ENCODE measurements at regions not wholly inside any gene's neighbourhood (a gene's known extent, or its start where the extent isn't known, plus 50 kb on each side); places are given as distances from the start of the nearest gene placed in this dataset.

DNA sequence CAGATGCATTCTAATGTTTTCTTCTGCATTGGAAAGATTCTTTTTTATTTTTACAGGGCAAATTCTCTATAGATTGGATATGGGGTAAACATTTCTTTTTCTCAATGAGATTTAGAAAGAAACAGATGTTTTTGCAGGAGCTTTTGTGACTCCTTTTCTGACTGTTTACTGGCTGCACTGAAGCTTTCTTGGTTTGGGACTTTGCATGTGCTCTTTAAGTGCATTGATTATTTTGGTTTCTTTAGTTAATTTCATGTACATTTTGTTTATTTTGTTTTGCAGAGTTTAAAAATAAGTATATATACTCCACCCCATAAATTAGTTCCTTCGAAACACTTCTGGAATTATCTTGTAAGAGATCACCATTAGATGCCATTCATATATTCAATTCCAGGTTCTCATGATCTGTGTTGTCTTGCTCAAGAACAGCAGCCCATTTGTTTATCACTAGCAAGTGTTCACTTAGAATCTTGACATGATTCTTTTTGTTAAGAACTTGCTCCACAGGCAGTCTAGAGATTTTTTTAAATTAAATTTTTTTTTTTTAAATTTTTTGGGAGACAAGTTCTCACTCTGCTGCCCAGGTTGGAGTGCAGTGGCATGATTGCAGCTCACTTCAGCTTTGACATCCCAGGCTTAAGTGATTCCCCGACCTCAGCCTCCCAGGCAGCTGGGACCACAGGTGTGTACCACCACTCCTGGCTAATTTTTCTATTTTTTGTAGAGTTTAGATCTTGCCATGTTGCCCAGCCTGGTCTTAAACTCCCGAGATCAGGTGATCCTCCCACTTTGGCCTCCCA, 233.7 kb downstream of the MYCN start:
- DNase-seq (ENCODE audit: low spot score) = no peak

DNA sequence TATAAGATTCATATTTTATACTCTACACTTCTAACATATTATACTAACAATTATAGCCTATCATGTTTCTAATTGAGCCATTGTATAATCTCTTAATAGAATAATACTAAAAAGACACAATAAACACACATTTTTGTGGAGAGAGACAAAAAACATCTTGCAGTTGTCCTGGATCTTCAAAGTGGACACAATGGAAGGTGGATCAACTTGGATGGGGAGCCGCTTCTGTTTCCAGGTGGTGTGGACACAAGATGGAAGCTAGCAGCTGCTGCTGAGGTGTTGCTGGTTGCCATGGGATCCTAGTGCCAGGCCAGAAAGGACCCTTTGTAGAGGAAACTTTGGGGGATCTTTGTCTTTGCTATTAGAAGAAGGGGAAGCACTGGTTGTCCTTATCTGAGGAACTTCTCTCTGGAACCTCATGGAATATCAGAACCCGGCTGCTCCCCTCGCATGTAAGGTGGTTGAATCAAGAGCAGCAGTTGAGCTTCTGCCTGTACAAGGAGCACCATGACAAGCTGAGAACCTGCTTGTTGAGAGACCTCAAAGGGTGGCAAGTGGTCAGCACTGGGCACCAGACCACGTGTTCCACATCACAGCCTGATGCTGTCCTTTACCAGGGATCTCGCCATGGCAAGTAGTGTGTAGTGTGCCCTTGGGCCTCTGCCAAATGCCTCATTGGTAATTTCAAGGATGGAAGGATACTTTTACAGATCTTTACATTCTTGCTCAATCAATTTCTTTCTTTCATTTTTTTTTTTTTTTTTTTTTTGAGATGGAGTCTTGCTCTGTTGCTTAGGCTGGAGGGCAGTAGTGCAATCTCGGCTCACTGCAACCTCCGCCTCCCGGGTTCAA, 232.2 kb downstream of the MYCN start:
- no peak for DNase-seq (ENCODE audit: low spot score)

DNA sequence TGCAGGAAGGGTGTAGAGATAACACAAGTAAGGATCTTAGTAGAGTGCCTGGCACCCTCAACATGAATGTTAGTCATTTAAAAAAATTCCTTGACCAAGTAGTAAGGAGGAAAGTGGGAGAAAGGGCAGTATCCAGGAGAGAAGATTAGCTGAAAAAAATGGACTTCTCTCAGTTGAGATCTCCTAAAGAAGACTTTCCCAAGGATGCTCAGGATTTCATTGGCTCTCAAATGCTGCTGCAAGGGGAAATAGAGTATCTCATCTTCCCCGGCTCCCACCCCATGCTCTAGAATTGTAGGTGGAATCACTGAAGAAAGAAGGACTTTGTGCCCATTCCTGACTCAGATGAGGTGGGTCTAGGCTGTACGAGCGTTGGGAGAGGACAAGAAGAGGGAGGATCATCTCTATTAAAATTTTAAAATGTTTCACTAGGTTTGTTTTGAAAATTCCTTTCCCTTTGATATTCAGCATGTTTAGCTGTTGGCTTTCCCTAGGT, 231.1 kb downstream of the MYCN start:
- DNase-seq (ENCODE audit: low spot score) = no peak

DNA sequence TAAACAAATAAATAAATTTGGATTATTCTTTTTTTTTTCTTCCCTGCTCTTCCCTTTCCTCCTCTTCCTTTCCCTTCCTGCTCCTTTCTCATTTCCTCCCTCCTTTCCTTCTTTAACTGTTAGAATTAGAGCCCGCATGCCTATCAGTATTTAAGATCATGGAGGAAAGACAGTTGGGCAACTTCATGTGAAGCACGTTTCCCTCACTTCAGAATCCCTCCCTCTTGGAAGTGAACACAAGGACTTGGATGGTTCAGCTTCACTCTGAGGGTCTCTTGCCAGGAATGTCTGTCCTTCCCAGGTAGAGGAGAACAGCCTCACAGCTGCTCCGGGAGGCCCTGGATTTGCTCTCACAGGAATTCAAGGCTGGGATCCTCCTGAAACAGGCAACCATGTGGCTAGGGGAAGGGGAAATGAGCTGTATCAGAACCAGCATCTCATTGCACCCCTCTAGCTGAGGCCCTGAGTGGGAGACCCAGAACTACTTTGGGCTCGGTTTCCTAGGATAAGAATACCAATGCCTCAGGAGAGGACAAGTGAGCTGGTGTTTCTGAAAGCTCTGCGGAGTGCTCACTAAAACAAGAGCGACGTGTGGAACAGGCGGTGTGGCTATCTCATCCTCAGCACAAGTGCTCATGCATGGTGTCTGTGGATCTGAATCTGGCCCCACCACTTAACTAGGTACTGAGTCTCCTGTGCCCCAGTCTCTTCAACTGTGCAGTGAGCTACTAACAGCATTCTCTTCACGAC, 230.5 kb downstream of the MYCN start:
- DNase-seq (ENCODE audit: low spot score) = no peak

DNA sequence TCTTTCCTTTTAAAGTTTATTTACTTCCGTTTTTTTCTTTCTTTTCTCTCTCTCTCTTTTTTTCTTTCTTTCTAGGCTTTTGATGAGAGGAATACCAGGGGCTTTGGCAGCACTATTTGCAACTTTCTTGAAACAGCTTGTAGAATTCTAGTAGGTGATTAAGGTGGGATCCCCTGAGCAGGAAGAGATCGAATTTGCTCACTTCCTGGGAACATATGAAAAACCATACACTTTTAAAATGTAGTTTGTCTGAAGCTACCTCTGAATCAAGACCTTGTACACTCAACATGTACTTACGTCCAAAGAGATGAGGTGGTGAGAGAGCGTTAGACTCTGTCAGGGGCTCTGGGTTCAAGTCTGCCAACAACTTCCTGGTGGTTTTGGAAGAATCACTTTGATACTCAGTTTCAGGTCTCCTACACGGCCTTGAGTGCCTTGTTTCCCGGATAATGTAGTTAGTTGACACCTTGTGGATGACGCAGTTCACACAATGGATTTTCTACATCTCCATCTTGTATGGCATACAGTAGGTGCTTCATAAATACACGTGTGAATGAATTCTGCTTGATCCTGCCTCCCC, 229.1 kb downstream of the MYCN start:
- DNase-seq (ENCODE audit: low spot score) = no peak

DNA sequence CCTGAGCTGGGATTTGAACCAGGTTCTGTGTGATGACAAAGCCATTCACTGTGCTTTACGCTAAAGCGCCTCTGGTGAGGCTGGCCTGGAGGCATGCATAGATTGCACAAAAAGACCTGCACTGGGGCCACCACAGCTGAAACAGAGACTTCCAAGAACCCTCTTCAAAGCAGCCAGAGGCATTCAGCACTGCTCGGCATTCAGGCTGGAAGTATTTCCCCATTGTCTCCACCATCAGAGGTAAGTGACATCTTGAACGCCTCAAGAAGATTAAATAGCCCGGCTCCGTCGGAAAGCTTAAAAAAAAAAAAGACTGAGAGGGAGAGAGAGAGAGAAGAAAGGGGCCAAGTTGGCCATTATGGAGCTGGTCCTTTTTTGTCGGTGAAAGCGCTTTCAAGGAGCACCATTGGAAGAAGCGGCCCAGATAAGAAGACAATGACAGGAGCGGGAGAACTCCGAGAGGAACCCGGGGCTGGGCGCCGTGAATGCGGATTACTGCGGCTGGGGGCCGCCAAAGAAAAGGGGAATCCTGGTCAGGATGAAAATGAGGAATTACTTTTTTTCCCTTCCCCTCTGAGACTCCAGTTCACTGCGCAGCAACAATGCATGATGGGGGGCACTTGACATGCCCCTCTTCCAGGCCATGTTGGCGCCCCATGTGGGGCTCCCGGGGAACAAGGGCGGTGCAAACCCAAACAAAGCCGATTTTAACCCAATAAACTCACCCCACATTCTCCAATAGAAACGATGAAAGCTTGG, 228.3 kb downstream of the MYCN start:
- DNase-seq (ENCODE audit: low spot score) = no peak

DNA sequence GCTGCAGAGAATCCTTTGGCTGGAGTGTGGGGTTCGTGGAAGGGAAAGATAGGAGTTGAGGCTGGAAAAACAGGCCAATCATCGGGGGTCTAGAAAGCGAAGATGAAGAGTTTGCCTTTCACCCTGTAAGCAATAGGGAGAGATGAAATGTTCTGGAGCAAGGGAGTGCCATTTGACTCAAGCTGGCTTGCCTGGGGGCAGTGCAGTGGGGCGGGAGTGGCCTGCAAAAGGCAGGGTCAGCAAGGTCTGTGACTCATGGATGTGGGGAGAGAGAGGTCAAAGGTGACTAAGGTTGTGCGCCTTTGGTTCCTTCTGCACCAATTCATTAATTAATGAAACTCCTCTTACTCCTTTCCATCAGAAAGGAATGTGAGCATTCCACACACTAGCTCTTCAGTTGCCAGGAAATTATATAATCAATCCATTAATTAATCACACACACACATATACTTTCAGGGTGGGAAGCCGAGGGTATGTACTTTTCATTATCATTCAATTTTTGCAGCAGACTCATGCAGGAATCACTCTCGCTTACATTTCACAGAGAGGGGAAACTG, 227.6 kb downstream of the MYCN start:
- DNase-seq (ENCODE audit: low spot score) = no peak

DNA sequence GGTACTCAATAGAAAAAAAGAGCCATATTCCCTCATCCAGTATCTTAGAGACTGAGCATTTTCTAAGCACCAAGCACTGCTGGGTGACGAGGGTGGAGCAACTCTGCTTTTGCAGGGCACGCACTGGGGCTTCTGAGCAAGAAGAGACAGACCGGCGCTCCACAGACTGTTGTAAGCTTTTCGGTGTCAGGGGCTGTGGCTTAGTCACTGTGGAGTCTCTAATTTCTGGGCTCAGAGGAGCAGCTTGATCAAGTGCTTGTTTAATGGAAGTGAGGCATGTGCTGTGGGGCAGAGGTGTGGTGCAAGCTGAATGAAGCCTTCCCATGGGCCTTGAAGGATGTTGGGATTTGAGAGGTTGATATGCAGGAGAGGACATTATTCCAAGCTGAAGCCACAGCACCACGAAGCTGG, 227.1 kb downstream of the MYCN start:
- no peak for DNase-seq (ENCODE audit: low spot score)

DNA sequence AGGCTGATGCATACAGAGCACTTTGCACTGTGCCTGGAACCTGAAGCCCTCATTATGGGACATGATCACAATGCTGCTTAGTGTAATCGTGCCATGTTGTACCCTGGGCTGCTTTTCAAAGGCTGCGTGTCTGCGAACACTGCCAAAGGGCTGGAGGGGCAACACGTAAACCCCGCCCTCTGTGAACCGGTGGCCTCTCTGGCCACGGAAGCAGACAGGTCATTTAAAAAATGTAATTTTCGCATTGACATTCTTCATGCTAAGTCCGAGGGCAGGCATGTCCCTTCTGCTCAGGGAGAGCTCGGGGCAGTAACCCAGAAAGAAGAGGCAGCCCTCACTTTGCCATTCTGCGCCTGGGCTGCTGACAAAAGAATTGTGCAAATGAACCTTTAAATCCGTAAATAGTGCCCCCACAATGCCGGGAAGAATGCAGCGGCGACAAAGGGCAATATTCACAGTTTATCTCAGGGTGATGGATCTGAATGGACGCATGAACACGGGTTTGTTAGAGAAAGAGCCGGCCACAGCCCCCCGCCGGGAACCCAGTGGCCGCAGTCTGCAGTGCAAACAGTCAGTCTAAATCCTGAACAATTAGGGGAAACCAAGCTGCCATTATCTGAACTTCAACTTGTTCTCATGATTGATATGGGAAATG, 226.1 kb downstream of the MYCN start:
- DNase-seq (ENCODE audit: low spot score) = no peak

DNA sequence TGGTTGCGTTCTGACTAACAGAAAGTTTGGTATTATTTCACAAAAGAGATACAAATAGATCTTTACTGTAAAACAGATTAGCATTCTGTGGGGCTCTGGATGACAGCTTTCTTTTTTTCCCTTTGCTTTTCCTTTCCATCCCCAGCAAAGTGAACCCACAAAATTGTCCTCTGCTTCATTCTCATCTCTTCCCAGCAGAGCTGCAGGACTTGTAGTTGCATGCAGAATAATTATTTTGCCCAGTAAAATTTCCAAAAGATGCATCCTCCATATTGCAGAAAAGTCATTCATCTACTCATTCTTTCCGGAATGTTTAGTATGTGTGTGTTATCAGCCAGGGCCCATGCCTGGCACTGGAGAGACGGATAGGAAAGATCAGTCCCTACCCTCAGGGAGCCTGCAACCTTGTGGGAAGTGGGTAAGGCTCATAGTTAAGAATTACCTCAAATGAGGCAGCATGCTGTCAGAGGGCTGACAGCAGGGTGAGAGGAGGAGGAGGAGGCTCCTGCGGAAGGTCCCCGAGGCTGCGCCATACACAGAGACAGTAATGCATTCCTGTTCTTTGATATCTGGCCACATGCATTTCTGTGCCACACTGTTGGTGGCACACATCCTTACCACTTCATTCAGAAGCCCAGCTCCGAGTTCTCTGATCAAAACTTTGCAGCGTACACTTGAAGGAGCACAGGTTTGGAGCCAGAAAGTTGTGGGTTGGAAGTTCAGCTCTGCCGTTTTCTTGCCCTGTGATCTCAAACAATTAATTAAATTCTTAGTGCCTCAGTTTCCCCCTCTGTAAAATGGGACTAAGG, 225.4 kb downstream of the MYCN start:
- no peak for DNase-seq (ENCODE audit: low spot score)

DNA sequence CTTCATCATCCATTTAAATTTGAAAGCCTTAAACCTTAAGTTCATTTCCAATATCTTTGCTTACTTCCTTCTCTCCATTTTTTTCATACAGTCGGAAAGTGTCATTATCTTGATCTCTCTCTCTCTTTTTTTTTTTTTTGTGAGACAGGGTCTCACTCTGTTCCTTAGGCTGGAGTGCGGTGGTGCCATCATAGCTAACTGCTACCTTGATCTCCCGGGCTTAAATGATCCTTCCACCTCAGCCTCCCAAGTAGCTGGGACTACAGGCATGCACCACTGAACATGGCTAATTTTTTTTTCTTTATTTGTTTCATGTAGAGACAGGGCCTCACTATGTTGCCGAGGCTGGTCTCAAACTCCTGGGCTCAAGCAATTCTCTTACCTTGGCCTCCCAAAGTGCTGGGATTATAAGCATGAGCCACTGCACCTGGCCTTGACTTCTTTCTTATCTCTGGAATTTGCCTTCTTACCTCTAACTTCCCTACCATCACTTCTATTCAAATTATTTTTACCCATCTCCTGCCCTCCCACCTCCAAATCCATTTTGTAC, 222.2 kb downstream of the MYCN start:
- no peak for DNase-seq (ENCODE audit: low spot score)

DNA sequence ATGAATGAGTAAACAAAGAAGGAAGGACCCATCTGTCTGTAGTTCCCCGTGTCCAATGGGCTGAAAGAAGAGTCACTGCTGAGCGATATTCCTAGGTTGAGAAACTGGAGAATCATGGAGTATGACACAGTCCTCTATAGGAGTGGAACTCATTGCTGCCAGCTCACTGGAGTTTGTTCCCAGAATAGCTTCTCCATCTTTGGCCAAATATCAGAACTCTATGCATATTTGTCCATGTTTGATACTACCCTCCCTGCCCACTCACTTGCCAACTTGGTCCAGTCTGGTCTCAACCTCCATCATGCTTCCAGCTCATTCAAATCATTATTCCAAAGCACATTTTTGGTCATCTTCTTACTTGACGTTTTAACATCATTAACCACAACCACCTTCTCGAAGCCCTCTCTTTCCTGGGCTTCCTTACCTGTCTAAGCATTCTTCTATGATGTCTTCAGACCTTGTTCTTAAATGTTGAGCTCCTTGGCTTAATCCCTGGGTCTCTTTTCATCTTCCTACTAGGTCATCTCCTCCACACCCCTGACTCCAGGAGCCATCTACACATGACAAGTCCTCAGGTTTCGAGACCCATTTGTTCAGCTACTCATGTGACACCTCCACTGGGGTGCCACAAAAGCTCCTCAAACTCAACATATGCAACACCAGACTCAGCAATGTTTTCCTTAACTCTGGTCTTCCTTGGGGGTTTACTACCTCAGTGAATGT, 221.6 kb downstream of the MYCN start:
- no peak for DNase-seq (ENCODE audit: low spot score)

DNA sequence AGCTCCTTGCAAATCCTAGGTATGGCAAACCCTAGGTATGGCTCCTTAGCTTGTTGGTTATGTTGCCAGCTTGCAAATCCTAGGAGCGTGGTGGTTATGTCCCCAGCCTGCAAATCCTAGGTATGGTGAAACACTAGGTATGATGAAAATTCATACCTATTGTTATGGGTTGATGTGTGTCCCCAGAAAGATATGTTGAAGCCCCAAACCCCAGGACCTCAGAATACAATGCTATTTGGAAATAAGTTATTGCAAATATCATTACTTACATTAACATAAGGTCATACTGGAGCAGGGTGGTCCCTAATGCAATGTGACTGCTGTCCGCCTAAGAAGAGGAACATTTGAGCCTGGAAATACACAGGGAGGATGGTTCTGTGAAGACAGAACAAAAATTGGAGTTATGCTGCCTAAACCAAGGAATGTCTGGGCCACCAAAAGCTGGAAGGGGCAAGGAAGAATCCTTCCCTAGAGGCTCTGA, 220.8 kb downstream of the MYCN start:
- DNase-seq (ENCODE audit: low spot score) = no peak

DNA sequence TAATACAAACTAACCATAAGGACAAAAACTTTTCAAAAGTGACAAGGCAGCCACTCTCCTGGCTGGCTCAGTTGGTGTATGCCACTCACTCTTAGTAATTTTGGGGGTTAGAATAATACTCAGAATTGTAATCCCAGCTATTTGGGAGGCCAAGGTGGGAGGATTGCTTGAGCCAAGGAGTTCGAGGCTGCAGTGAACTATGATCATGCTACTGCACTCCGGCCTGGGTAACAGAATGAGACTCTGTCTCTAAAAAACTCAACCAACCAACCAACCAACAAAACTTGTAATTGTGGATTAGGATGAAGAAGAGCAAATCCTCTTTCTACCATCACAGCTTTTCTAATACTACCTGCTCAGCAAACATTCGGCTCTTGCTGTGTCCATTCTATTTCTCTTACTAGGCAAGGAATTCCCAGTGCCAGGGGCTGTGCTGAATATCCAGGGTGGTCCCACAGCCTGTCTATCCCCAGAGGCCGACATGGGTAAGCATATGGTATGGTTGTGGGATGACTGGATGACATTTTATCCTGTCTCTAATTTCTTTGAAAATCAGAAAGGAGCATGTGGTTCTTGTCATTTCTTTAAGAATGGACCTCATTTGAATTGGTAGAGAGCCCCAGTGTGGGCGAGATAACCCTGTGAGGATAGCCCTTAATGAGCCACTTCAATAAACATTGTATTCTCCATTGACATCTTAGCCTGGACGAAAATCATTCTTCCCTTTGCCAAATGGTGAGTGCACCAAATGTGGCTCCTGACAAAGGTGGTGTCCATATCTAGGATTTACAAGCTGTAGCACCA, 220.1 kb downstream of the MYCN start:
- DNase-seq (ENCODE audit: low spot score) = no peak

DNA sequence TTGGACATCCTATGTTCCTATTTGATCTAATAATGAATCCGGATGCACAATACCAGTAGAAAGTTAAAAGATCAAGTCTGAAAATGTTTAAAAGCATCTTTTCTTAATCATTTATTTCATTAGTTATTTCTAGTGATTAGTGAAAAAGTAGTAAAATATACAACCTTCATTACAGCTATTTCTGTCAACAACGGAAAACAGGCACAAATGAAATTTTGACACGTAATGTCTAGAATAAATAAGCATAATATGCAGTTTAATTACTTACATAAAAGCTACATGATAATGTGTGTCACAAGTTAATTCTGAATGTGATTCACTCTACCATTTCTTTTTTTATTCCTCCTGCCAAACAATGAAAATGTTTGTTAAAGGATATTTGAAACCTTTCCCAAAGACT, 216.1 kb downstream of the MYCN start:
- no peak for DNase-seq (ENCODE audit: low spot score)

DNA sequence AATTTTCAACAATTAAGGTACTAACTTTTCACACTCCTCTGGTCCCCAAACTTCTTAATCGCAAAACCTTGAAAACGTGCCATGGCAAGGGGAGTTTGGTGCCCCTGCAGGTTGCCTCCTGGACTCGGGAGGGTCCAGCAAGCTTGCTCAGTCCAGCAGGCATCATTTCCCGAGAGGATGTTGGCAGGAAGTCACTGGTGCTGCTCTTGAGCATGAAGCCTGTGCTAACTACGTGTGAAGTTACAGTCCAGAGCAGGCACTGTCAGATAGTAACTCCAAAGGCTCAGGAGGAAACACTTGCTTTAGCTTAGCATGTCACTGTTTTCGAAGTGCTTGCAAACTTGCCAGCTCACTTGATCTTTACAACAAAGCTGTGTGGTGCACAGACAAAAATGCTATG, 215.4 kb downstream of the MYCN start:
- DNase-seq (ENCODE audit: low spot score) = no peak

DNA sequence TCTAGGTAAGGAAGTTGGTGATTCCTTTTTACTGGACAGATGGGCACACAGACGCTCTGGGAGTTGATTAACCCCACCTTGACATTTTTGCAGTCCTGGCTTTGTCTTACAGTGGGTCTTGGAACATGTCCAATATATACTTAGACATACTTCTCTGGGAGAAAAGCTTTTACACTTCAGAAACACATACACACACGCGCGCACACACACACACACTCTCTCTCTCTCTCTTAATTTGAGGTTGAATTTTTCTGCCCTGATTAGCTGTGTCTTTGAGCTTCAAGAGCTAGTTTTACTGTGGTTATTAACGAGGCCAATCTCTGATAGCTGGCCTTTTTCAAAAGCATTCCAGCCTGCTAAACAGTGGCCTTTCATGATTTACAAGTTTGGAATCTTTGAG, 215.0 kb downstream of the MYCN start:
- no peak for DNase-seq (ENCODE audit: low spot score)
